ENCODE measurements at regions not wholly inside any gene's neighbourhood (a gene's known extent, or its start where the extent isn't known, plus 50 kb on each side); places are given as distances from the start of the nearest gene placed in this dataset.

DNA sequence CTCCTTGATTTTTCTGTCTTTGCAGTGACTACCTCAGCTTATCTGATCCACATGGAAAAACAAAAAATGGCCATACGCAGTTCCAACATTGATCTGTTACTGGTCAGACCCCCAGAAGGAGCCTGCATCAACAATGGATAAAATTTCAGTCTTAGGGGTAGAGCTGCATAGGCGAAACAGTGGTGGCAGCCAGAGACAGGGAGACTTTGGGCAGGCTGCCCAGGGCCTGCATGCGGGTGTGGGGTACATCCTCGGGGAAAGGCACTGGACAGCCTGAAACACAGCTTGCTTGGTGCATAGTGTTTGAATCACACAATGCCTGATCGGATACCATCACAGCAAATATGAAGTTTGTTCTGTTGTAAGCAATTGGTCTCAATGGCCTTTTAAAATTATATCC lies 847.8 kb downstream of the QKI start:
- RAD21 ChIA-PET (ENCODE audit: low non-redundant PET in 1 of 2, low total read pairs in 2 of 2, uncharacterized antibody in 2 of 2, unreplicated experiment in 2 of 2) = no interaction called here

More for the DNA sequence above, 847.8 kb downstream of the QKI start:
- Histone ChIP-seq H3K27ac (ENCODE audit: low read depth, low read length) (no peak overlapping the region), H3K4me3 (replicated peaks in 1 of 2; ENCODE audit: low read depth in 1 of 2, low read length in 2 of 2) (no peak overlapping the region), H3K9me3 (ENCODE audit: control insufficient read depth in 1 of 2, insufficient read depth in 1 of 2, low read depth in 1 of 2, low read length in 2 of 2) (peaks cover 0 to 5% of the 10 kb centered on the region in 2 experiments; a peak in 2 of 4 replicates), H2AFZ (ENCODE audit: low read depth, low read length, poor library complexity, severe bottlenecking) (no peak overlapping the region), H3K9me2 (ENCODE audit: insufficient read depth) (no peaks in the 10 kb centered on the region), H3K4me2 (ENCODE audit: low read length) (no peak overlapping the region), H4K20me1 (ENCODE audit: insufficient read depth) (no peaks in the 10 kb centered on the region), H3K27me3 (ENCODE audit: insufficient read depth, low read length) (no peaks in the 10 kb centered on the region), H3K79me2 (ENCODE audit: insufficient read depth, low read length) (no peaks in the 10 kb centered on the region), H3K9ac (ENCODE audit: low read length) (no peak overlapping the region), H3K4me1 (ENCODE audit: control insufficient read depth in 1 of 2, insufficient read depth in 2 of 2, low read length in 2 of 2) (no peaks in the 10 kb centered on the region), H3K36me3 (ENCODE audit: control insufficient read depth in 1 of 2, insufficient read depth in 2 of 2, low read length in 2 of 2) (no peaks in the 10 kb centered on the region)
- ChIA-PET POLR2A (no interaction called here), CTCF (no interaction called here)
- DNase-seq (ENCODE audit: low read depth, low spot score) = no peak
- no TSS peak for BruUV-seq (replicated peaks)
- intact Hi-C loops (cut with micrococcal nuclease) = no loop called here
- no peak for ATAC-seq
- TF ChIP-seq RAD21 (IDR thresholded peaks at IDR 0.05; ENCODE audit: low read depth) = no peak
- TF ChIP-seq EGR1 (IDR thresholded peaks at IDR 0.05; ENCODE audit: low read depth) = no peak
- no peak for TF ChIP-seq SRF (IDR thresholded peaks at IDR 0.05; ENCODE audit: low read depth)
- TF ChIP-seq, protein P1, sequence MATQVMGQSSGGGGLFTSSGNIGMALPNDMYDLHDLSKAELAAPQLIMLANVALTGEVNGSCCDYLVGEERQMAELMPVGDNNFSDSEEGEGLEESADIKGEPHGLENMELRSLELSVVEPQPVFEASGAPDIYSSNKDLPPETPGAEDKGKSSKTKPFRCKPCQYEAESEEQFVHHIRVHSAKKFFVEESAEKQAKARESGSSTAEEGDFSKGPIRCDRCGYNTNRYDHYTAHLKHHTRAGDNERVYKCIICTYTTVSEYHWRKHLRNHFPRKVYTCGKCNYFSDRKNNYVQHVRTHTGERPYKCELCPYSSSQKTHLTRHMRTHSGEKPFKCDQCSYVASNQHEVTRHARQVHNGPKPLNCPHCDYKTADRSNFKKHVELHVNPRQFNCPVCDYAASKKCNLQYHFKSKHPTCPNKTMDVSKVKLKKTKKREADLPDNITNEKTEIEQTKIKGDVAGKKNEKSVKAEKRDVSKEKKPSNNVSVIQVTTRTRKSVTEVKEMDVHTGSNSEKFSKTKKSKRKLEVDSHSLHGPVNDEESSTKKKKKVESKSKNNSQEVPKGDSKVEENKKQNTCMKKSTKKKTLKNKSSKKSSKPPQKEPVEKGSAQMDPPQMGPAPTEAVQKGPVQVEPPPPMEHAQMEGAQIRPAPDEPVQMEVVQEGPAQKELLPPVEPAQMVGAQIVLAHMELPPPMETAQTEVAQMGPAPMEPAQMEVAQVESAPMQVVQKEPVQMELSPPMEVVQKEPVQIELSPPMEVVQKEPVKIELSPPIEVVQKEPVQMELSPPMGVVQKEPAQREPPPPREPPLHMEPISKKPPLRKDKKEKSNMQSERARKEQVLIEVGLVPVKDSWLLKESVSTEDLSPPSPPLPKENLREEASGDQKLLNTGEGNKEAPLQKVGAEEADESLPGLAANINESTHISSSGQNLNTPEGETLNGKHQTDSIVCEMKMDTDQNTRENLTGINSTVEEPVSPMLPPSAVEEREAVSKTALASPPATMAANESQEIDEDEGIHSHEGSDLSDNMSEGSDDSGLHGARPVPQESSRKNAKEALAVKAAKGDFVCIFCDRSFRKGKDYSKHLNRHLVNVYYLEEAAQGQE (IDR thresholded peaks at IDR 0.05; ENCODE audit: low read depth) = no peak
- no peak for TF ChIP-seq SP1 (IDR thresholded peaks at IDR 0.05; ENCODE audit: low read depth)
- no peak for TF ChIP-seq ZFX (IDR thresholded peaks at IDR 0.05)
- TF ChIP-seq CBX3 (IDR thresholded peaks at IDR 0.05; ENCODE audit: low read depth) = no peak
- TF ChIP-seq, protein P2, sequence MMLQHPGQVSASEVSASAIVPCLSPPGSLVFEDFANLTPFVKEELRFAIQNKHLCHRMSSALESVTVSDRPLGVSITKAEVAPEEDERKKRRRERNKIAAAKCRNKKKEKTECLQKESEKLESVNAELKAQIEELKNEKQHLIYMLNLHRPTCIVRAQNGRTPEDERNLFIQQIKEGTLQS (IDR thresholded peaks at IDR 0.05) = no peak
- no peak for TF ChIP-seq POLR2A (IDR thresholded peaks at IDR 0.05; ENCODE audit: borderline replicate concordance, extremely low read depth, insufficient read depth, insufficient read length)
- no peak for TF ChIP-seq EZH2phosphoT487 (IDR thresholded peaks at IDR 0.05; ENCODE audit: borderline replicate concordance)
- TF ChIP-seq SIN3A (IDR thresholded peaks at IDR 0.05; ENCODE audit: low read depth) = no peak
- TF ChIP-seq EZH2 (IDR thresholded peaks at IDR 0.05) = no peak
- TF ChIP-seq CEBPB (IDR thresholded peaks at IDR 0.05; ENCODE audit: low read depth) = no peak
- TF ChIP-seq ELF1 (IDR thresholded peaks at IDR 0.05; ENCODE audit: borderline replicate concordance, low read depth) = no peak
